ENCODE measurements at regions not wholly inside any gene's neighbourhood (a gene's known extent, or its start where the extent isn't known, plus 50 kb on each side); places are given as distances from the start of the nearest gene placed in this dataset.

DNA sequence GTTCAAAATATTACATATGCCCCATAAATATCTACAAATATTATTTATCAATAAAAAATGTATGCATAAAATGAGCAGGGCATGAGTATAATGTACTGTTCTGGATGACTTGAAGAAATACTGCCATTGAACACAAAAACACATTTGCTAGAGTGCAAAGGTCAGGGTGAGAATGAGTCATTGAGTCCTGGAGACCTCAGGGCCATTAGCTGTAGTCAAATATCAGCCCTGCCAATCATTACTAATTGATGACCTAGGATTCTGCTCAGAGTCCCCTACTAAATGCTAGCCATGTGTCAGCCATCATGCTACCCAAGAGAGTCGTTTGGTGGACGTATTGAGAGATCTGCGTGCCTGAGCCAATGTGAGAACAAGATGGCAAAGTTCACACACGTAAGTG lies 80.3 kb upstream of the FAM169A start:
- no peaks in the 10 kb centered on the region for H3K79me2 ChIP-seq (ENCODE audit: insufficient read depth, low read length)
- no peak overlapping the region for H3K27ac ChIP-seq (ENCODE audit: low read depth, low read length)
- no peak for TF ChIP-seq EZH2phosphoT487 (conservative IDR thresholded peaks at IDR 0.05; ENCODE audit: low read length)
- TF ChIP-seq, protein P1, sequence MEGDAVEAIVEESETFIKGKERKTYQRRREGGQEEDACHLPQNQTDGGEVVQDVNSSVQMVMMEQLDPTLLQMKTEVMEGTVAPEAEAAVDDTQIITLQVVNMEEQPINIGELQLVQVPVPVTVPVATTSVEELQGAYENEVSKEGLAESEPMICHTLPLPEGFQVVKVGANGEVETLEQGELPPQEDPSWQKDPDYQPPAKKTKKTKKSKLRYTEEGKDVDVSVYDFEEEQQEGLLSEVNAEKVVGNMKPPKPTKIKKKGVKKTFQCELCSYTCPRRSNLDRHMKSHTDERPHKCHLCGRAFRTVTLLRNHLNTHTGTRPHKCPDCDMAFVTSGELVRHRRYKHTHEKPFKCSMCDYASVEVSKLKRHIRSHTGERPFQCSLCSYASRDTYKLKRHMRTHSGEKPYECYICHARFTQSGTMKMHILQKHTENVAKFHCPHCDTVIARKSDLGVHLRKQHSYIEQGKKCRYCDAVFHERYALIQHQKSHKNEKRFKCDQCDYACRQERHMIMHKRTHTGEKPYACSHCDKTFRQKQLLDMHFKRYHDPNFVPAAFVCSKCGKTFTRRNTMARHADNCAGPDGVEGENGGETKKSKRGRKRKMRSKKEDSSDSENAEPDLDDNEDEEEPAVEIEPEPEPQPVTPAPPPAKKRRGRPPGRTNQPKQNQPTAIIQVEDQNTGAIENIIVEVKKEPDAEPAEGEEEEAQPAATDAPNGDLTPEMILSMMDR (IDR thresholded peaks at IDR 0.05; ENCODE audit: insufficient read depth, low read length, poor library complexity, severe bottlenecking): no peak
- H3K9me2 ChIP-seq (replicated peaks; ENCODE audit: insufficient read depth, low read length): no peaks in the 10 kb centered on the region
- no peaks in the 10 kb centered on the region for H3F3A ChIP-seq (ENCODE audit: insufficient read depth)
- H3K27me3 ChIP-seq (ENCODE audit: low read length): no peaks in the 10 kb centered on the region
- H2AFZ ChIP-seq (ENCODE audit: low read depth, low read length, severe bottlenecking): no peak overlapping the region
- H3K36me3 ChIP-seq (ENCODE audit: low read length): no peaks in the 10 kb centered on the region
- no peaks in the 10 kb centered on the region for H4K20me1 ChIP-seq (ENCODE audit: low read depth, low read length)
- no peaks in the 10 kb centered on the region for H3K9me3 ChIP-seq (ENCODE audit: insufficient read depth, low read length)
- no peak overlapping the region for H3K4me2 ChIP-seq (ENCODE audit: low read depth, low read length, poor library complexity, severe bottlenecking)
- no peak overlapping the region for H3K9ac ChIP-seq (ENCODE audit: low read length)
- no peak overlapping the region for H3K4me3 ChIP-seq (ENCODE audit: insufficient read depth, low read length, poor library complexity, severe bottlenecking)

GRCh38 chr5:74945561-74946165 lies 79.5 kb upstream of the FAM169A start:
- Histone ChIP-seq H4K20me1 (ENCODE audit: low read depth, low read length) (no peaks in the 10 kb centered on the region), H3K4me3 (ENCODE audit: insufficient read depth, low read length, poor library complexity, severe bottlenecking) (no peak overlapping the region), H3K36me3 (ENCODE audit: low read length) (no peaks in the 10 kb centered on the region), H3F3A (ENCODE audit: insufficient read depth) (no peaks in the 10 kb centered on the region), H3K9ac (ENCODE audit: low read length) (no peak overlapping the region), H2AFZ (ENCODE audit: low read depth, low read length, severe bottlenecking) (no peak overlapping the region), H3K27ac (ENCODE audit: low read depth, low read length) (no peak overlapping the region), H3K27me3 (ENCODE audit: low read length) (no peaks in the 10 kb centered on the region), H3K4me2 (ENCODE audit: low read depth, low read length, poor library complexity, severe bottlenecking) (no peak overlapping the region), H3K79me2 (ENCODE audit: insufficient read depth, low read length) (no peaks in the 10 kb centered on the region), H3K9me3 (ENCODE audit: insufficient read depth, low read length) (no peaks in the 10 kb centered on the region), H3K9me2 (replicated peaks; ENCODE audit: insufficient read depth, low read length) (no peaks in the 10 kb centered on the region)
- TF ChIP-seq EZH2phosphoT487 (conservative IDR thresholded peaks at IDR 0.05; ENCODE audit: low read length): no peak
- TF ChIP-seq, protein P1 (IDR thresholded peaks at IDR 0.05; ENCODE audit: insufficient read depth, low read length, poor library complexity, severe bottlenecking): no peak

GRCh38 chr5:74943905-74944304 lies 77.7 kb upstream of the FAM169A start:
- H3K9me2 ChIP-seq (replicated peaks; ENCODE audit: insufficient read depth, low read length): no peaks in the 10 kb centered on the region
- H3K9ac ChIP-seq (ENCODE audit: low read length): no peak overlapping the region
- TF ChIP-seq EZH2phosphoT487 (conservative IDR thresholded peaks at IDR 0.05; ENCODE audit: low read length): no peak
- TF ChIP-seq, protein P1 (IDR thresholded peaks at IDR 0.05; ENCODE audit: insufficient read depth, low read length, poor library complexity, severe bottlenecking): no peak

More at GRCh38 chr5:74943905-74944304, 77.7 kb upstream of the FAM169A start:
- no peak overlapping the region for H3K27ac ChIP-seq (ENCODE audit: low read depth, low read length)
- H3K4me3 ChIP-seq (ENCODE audit: insufficient read depth, low read length, poor library complexity, severe bottlenecking): no peak overlapping the region
- no peaks in the 10 kb centered on the region for H3K79me2 ChIP-seq (ENCODE audit: insufficient read depth, low read length)
- no peaks in the 10 kb centered on the region for H3K36me3 ChIP-seq (ENCODE audit: low read length)
- H4K20me1 ChIP-seq (ENCODE audit: low read depth, low read length): no peaks in the 10 kb centered on the region
- no peak overlapping the region for H3K4me2 ChIP-seq (ENCODE audit: low read depth, low read length, poor library complexity, severe bottlenecking)
- H3K9me3 ChIP-seq (ENCODE audit: insufficient read depth, low read length): no peaks in the 10 kb centered on the region
- no peaks in the 10 kb centered on the region for H3K27me3 ChIP-seq (ENCODE audit: low read length)
- no peak overlapping the region for H2AFZ ChIP-seq (ENCODE audit: low read depth, low read length, severe bottlenecking)
- H3F3A ChIP-seq (ENCODE audit: insufficient read depth): no peaks in the 10 kb centered on the region
